T-helper 1 cell treated with Interleukin-12 subunit alpha and Interleukin-12 subunit beta and Interleukin-4 antibody, amounts not matched to agents 30 μg/mL and 1 μg/mL, for 36 hours (primary cell): ENCODE measurements at regions not wholly inside any gene's neighbourhood (a gene's known extent, or its start where the extent isn't known, plus 50 kb on each side); places are given as distances from the start of the nearest gene placed in this dataset.
"Not testable (repeated sequence)": the region's sequence is repeated elsewhere in the genome, so short reads cannot be mapped to it uniquely, and the experiment has no call there.

ENCODE experiments used
- H3K27ac Mint-ChIP-seq: one replicate; pipeline ENCODE4 v1.8.0; 2021; ENCODE audit warnings: mild to moderate bottlenecking, mixed read lengths
- H3K27me3 Mint-ChIP-seq: one replicate; pipeline ENCODE4 v1.8.0; 2021; ENCODE audit warnings: low read depth, mixed read lengths
- H3K36me3 Mint-ChIP-seq: one replicate; pipeline ENCODE4 v1.8.0; 2021; ENCODE audit warnings: low read depth, mixed read lengths
- H3K4me1 Mint-ChIP-seq: one replicate; pipeline ENCODE4 v1.8.0; 2021; ENCODE audit warnings: low read depth, mixed read lengths
- H3K4me3 Mint-ChIP-seq: one replicate; pipeline ENCODE4 v1.8.0; 2021; ENCODE audit warnings: mild to moderate bottlenecking, moderate library complexity, mixed read lengths
- H3K9me3 Mint-ChIP-seq: one replicate; pipeline ENCODE4 v1.8.0; 2021; ENCODE audit warnings: mixed read lengths

GRCh38 chr2:173500953-173501352, 146.3 kb downstream of the CDCA7 start:
- no peaks in the 10 kb centered on the region for H3K27me3 Mint-ChIP-seq
- H3K9me3 Mint-ChIP-seq, result peaks cover 13% of the 10 kb centered on the region
- no peak overlapping the region for H3K4me3 Mint-ChIP-seq
- H3K36me3 Mint-ChIP-seq, result no peaks in the 10 kb centered on the region
- no peaks in the 10 kb centered on the region for H3K4me1 Mint-ChIP-seq
- no peak overlapping the region for H3K27ac Mint-ChIP-seq

- no peaks in the 10 kb centered on the region for H3K36me3 Mint-ChIP-seq
- H3K9me3 Mint-ChIP-seq, result peaks cover 13% of the 10 kb centered on the region
- H3K4me3 Mint-ChIP-seq, result no peak overlapping the region
- H3K4me1 Mint-ChIP-seq, result no peaks in the 10 kb centered on the region
- H3K27me3 Mint-ChIP-seq, result peaks cover under 1% of the 10 kb centered on the region
- no peak overlapping the region for H3K27ac Mint-ChIP-seq
Measured at GRCh38 chr2:173502296-173502695, 147.6 kb downstream of the CDCA7 start.

- Mint-ChIP-seq H3K27ac (no peak overlapping the region), H3K27me3 (peaks cover 21% of the 10 kb centered on the region), H3K4me1 (no peaks in the 10 kb centered on the region), H3K36me3 (no peaks in the 10 kb centered on the region), H3K4me3 (no peak overlapping the region), H3K9me3 (no peaks in the 10 kb centered on the region)
Measured at GRCh38 chr2:173511357-173511756, 156.7 kb downstream of the CDCA7 start.

GRCh38 chr2:173511942-173512341, 157.3 kb downstream of the CDCA7 start:
- H3K27me3 Mint-ChIP-seq, result peaks cover 21% of the 10 kb centered on the region

GRCh38 chr2:173513107-173513727, 158.5 kb downstream of the CDCA7 start:
- Mint-ChIP-seq H3K4me3 (no peak overlapping the region), H3K27ac (no peak overlapping the region), H3K27me3 (peaks cover 16% of the 10 kb centered on the region)

More at GRCh38 chr2:173511942-173512341, 157.3 kb downstream of the CDCA7 start:
- no peaks in the 10 kb centered on the region for H3K9me3 Mint-ChIP-seq
- H3K36me3 Mint-ChIP-seq, result no peaks in the 10 kb centered on the region
- H3K27ac Mint-ChIP-seq, result no peak overlapping the region
- no peak overlapping the region for H3K4me3 Mint-ChIP-seq
- no peaks in the 10 kb centered on the region for H3K4me1 Mint-ChIP-seq

GRCh38 chr2:173520918-173521317, 166.2 kb downstream of the CDCA7 start:
- Mint-ChIP-seq H3K36me3 (no peaks in the 10 kb centered on the region), H3K27me3 (peaks cover 8% of the 10 kb centered on the region), H3K9me3 (peaks cover 7% of the 10 kb centered on the region), H3K4me1 (no peaks in the 10 kb centered on the region), H3K4me3 (no peak overlapping the region), H3K27ac (no peak overlapping the region)

More at GRCh38 chr2:173513107-173513727, 158.5 kb downstream of the CDCA7 start:
- H3K9me3 Mint-ChIP-seq, result peaks cover 7% of the 10 kb centered on the region
- H3K36me3 Mint-ChIP-seq, result no peaks in the 10 kb centered on the region
- no peaks in the 10 kb centered on the region for H3K4me1 Mint-ChIP-seq

GRCh38 chr2:173521450-173522192, 166.9 kb downstream of the CDCA7 start:
- Mint-ChIP-seq H3K27me3 (peaks cover 8% of the 10 kb centered on the region), H3K4me1 (no peaks in the 10 kb centered on the region), H3K27ac (no peak overlapping the region), H3K36me3 (no peaks in the 10 kb centered on the region), H3K9me3 (peaks cover 7% of the 10 kb centered on the region), H3K4me3 (no peak overlapping the region)

- Mint-ChIP-seq H3K27ac (no peak overlapping the region), H3K4me3 (no peak overlapping the region), H3K27me3 (peaks cover 8% of the 10 kb centered on the region), H3K36me3 (no peaks in the 10 kb centered on the region), H3K9me3 (no peaks in the 10 kb centered on the region), H3K4me1 (no peaks in the 10 kb centered on the region)
Measured at GRCh38 chr2:173523497-173523896, 168.8 kb downstream of the CDCA7 start.

- no peaks in the 10 kb centered on the region for H3K9me3 Mint-ChIP-seq
- no peaks in the 10 kb centered on the region for H3K36me3 Mint-ChIP-seq
- H3K4me1 Mint-ChIP-seq, result no peaks in the 10 kb centered on the region
- H3K4me3 Mint-ChIP-seq, result no peak overlapping the region
- H3K27me3 Mint-ChIP-seq, result peaks cover 8% of the 10 kb centered on the region
- no peak overlapping the region for H3K27ac Mint-ChIP-seq
Measured at GRCh38 chr2:173524256-173524955, 169.7 kb downstream of the CDCA7 start.

GRCh38 chr2:173532732-173533531, 178.3 kb downstream of the CDCA7 start:
- not testable (repeated sequence) for H3K27ac Mint-ChIP-seq

GRCh38 chr2:173537694-173538093, 183.0 kb downstream of the CDCA7 start:
- H3K4me3 Mint-ChIP-seq, result no peak overlapping the region
- peaks cover 5% of the 10 kb centered on the region for H3K27me3 Mint-ChIP-seq
- no peaks in the 10 kb centered on the region for H3K4me1 Mint-ChIP-seq
- H3K9me3 Mint-ChIP-seq, result peaks cover 7% of the 10 kb centered on the region
- no peak overlapping the region for H3K27ac Mint-ChIP-seq
- no peaks in the 10 kb centered on the region for H3K36me3 Mint-ChIP-seq

More at GRCh38 chr2:173532732-173533531, 178.3 kb downstream of the CDCA7 start:
- not testable (repeated sequence) for H3K36me3 Mint-ChIP-seq, H3K4me1 Mint-ChIP-seq, H3K4me3 Mint-ChIP-seq, H3K27me3 Mint-ChIP-seq, H3K9me3 Mint-ChIP-seq

GRCh38 chr2:173539615-173540014, 184.9 kb downstream of the CDCA7 start:
- Mint-ChIP-seq H3K36me3 (no peaks in the 10 kb centered on the region), H3K9me3 (no peaks in the 10 kb centered on the region), H3K27ac (no peak overlapping the region), H3K27me3 (peaks cover 5% of the 10 kb centered on the region), H3K4me1 (no peaks in the 10 kb centered on the region), H3K4me3 (no peak overlapping the region)

- Mint-ChIP-seq H3K27me3 (peaks cover 13% of the 10 kb centered on the region), H3K27ac (no peak overlapping the region), H3K4me3 (no peak overlapping the region), H3K9me3 (no peaks in the 10 kb centered on the region), H3K36me3 (no peaks in the 10 kb centered on the region), H3K4me1 (peaks cover 2% of the 10 kb centered on the region)
Measured at GRCh38 chr2:173544641-173545363, 190.1 kb downstream of the CDCA7 start.

GRCh38 chr2:173545364-173545763, 190.7 kb downstream of the CDCA7 start:
- Mint-ChIP-seq H3K4me1 (peaks cover 2% of the 10 kb centered on the region), H3K36me3 (no peaks in the 10 kb centered on the region), H3K9me3 (no peaks in the 10 kb centered on the region), H3K27me3 (peaks cover 13% of the 10 kb centered on the region), H3K4me3 (no peak overlapping the region), H3K27ac (no peak overlapping the region)
